Fibroblast of lung (primary cell): ENCODE measurements at regions not wholly inside any gene's neighbourhood (a gene's known extent, or its start where the extent isn't known, plus 50 kb on each side); places are given as distances from the start of the nearest gene placed in this dataset.
"Not testable (repeated sequence)": the region's sequence is repeated elsewhere in the genome, so short reads cannot be mapped to it uniquely, and the experiment has no call there.

Experiments
- CTCF ChIP-seq, 2 donors: IDR thresholded peaks in 1 of 2; conservative IDR thresholded peaks in 1 of 2; 1 replicate in 1 of 2; 2 replicates in 1 of 2; pipeline ENCODE4 v1.5.1; 2011 to 2012; ENCODE audit warnings: low read length in 2 of 2, control low read depth in 1 of 2, inconsistent platforms in 1 of 2, low read depth in 1 of 2, mild to moderate bottlenecking in 1 of 2
- EZH2 ChIP-seq: IDR thresholded peaks from 2 replicates; pipeline ENCODE4 v1.5.1; 2012; ENCODE audit warnings: low read length, control low read depth, mild to moderate bottlenecking; ENCODE audit errors: missing control alignments

DNA sequence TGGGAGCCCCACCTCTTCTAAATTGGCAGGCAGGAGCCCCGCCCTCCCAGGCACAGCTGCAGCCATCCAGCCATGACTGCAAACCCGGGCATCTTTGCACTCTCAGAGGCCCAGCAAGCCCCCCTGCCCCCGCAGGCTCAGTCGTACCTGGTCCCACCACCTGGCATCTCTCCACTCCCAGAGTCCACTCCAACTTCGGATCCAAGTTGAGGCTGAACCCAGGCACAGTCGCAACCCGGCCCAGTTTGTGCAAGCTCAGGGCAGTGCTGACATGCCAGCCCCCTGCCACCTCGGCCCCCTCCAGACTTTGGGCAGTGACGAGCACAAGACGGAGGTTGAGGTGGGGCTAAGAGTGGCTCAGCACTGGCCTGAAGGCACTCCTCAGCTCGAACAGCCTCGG lies 632.4 kb downstream of the CWH43 start:
- not testable (repeated sequence) for TF ChIP-seq CTCF (conservative IDR thresholded peaks at IDR 0.05 in 1 of 2, IDR thresholded peaks at IDR 0.05 in 1 of 2; ENCODE audit: low read depth in 1 of 2, low read length in 2 of 2); EZH2
